Ovary (tissue), 7 donors: ENCODE measurements at regions not wholly inside any gene's neighbourhood (a gene's known extent, or its start where the extent isn't known, plus 50 kb on each side); places are given as distances from the start of the nearest gene placed in this dataset.

Experiments used
- DNase-seq, 5 donors: peaks; one replicate each; pipeline ENCODE4 v3.0.0-alpha.2; 2019 to 2020
- H3K27ac ChIP-seq, 2 donors: fragments of 200-600 bp; one replicate each; pipeline versions ENCODE4 v1.5.1 to v1.8.0; 2019 to 2022
- H3K27me3 ChIP-seq: fragments of 200-600 bp; one replicate; pipeline ENCODE4 v1.8.0; 2022
- H3K36me3 ChIP-seq: fragments of 200-600 bp; sonication (generic); one replicate; pipeline ENCODE4 v1.5.1; 2019
- H3K4me1 ChIP-seq: one replicate; pipeline ENCODE4 v1.8.1; 2013; ENCODE audit warnings: mild to moderate bottlenecking, moderate library complexity; ENCODE audit not compliant: insufficient read depth
- H3K4me3 ChIP-seq: fragments of 200-600 bp; sonication (generic); one replicate; pipeline ENCODE4 v1.5.1; 2017
- H3K9me3 ChIP-seq, 2 donors: fragments of 200-600 bp in 1 of 2; sonication (generic) in 1 of 2; one replicate each; pipeline versions ENCODE4 v1.5.1 to v1.8.1; 2013 to 2019; ENCODE audit warnings: mild to moderate bottlenecking in 1 of 2, moderate library complexity in 1 of 2
- CTCF ChIP-seq, 3 donors: fragments of 450-650 bp in 2 of 3; fragments of 200-600 bp in 1 of 3; IDR thresholded peaks; one replicate each; pipeline versions ENCODE4 v1.5.1 to v1.8.0; 2016 to 2022; ENCODE audit warnings: antibody characterized with exemption in 3 of 3, mild to moderate bottlenecking in 1 of 3
- EP300 ChIP-seq: sonication (generic); formaldehyde crosslinking; IDR thresholded peaks from one replicate; pipeline ENCODE4 v1.6.1; 2017; ENCODE audit warnings: antibody characterized with exemption
- POLR2A ChIP-seq: fragments of 450-650 bp; IDR thresholded peaks from one replicate; pipeline ENCODE4 v1.6.1; 2017; ENCODE audit warnings: antibody characterized with exemption, mild to moderate bottlenecking, moderate library complexity
- WGBS, 3 donors: extraction: QIAGEN DNeasy Blood & Tissue Kit in 1 of 3; methylation state at CpG; one replicate each; pipeline versions ENCODE4 v1.1.5 to v1.1.7; 2013 to 2017; 5-methylcytosine and 5-hydroxymethylcytosine counted together
- intact Hi-C, 4 donors: fragments of 100-400 bp; cut with DNase I; formaldehyde crosslinking; loops; one replicate each; pipeline versions ENCODE4 v1.11.0 to v1.15.1; 2022 to 2023
- donor health status: DM: no; HTN: no; CAD: no; lungs with moderate emphysema.
- donor health status: DM: no; HTN: no; CAD: no.
- donor health status: Bipolar disorder and iron deficiency.
- donor health status: DM: no; HTN: no; CAD: no.
- donor health status: DM: yes; HTN: yes; CAD: no.

DNA sequence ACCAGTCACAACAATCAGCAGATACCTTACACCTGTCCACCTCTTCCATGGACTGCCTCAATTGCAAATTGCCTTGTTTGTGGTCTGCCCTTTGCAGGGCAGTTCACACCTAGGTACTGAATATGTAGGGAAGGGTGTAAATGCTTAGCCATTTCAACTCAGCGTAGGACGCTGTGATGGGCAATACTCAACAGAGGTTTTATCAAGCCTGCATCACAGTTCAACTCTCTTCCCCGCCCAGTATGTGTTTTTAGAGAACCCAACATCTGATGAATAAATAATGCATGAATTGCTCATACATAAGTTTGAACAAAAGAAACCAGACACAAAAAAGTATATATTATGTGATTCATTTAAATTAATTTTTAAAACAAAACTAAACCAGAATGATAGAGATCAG, 124.4 kb downstream of the P2RY1 start:
- Histone ChIP-seq H3K36me3 (no peaks in the 10 kb centered on the region), H3K27ac (no peak overlapping the region), H3K4me3 (no peak overlapping the region), H3K27me3 (no peaks in the 10 kb centered on the region), H3K4me1 (no peaks in the 10 kb centered on the region), H3K9me3 (no peaks in the 10 kb centered on the region)
- WGBS, 3 donors: 74 to 78% (median 78%) methylated on average over 3 of the region's 3 CpGs
- intact Hi-C loops: no loop called here
- TF ChIP-seq CTCF (IDR thresholded peaks at IDR 0.05): no peak
- TF ChIP-seq EP300: no peak
- TF ChIP-seq POLR2A: no peak
- DNase-seq: no peak

- Histone ChIP-seq H3K27ac (no peak overlapping the region), H3K27me3 (no peaks in the 10 kb centered on the region), H3K4me3 (no peak overlapping the region), H3K36me3 (no peaks in the 10 kb centered on the region), H3K9me3 (no peaks in the 10 kb centered on the region), H3K4me1 (no peaks in the 10 kb centered on the region)
- 74 to 78% (median 76%) methylated on average over 3 of the region's 3 CpGs for WGBS, 3 donors
- intact Hi-C loops: no loop called here
- no peak for TF ChIP-seq CTCF (IDR thresholded peaks at IDR 0.05)
- no peak for TF ChIP-seq POLR2A
- no peak for TF ChIP-seq EP300
- no peak for DNase-seq
These were observed 125.8 kb downstream of the P2RY1 start for GRCh38 chr3:152960684-152961083.

DNA sequence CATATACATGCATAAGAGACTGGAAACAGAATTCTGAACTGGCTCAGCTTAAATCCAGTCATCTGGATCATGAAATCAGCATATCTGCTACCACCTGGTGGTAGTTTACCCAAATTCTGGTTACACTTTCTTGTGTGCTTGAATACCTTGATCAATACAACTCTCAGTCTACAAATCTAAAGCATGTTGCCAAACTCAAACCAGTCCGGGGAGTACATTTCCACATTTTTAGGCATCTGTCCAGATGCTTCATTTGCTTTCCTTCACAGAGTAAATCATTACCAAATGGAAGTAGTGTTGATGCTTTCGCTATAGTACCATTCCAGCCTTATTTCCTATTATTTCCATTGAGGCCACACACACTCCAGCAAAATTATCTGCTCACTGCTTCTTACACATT, 126.4 kb downstream of the P2RY1 start:
- H3K4me1 ChIP-seq: no peaks in the 10 kb centered on the region
- intact Hi-C loops: no loop called here
- WGBS, 3 donors: 5 to 57% (median 23%) methylated on average over 2 of the region's 2 CpGs
- no peaks in the 10 kb centered on the region for H3K36me3 ChIP-seq
- H3K27me3 ChIP-seq: no peaks in the 10 kb centered on the region
- no peaks in the 10 kb centered on the region for H3K9me3 ChIP-seq
- TF ChIP-seq POLR2A (no peak), EP300 (no peak), CTCF (IDR thresholded peaks at IDR 0.05) (no peak)
- no peak overlapping the region for H3K27ac ChIP-seq
- no peak overlapping the region for H3K4me3 ChIP-seq
- no peak for DNase-seq

DNA sequence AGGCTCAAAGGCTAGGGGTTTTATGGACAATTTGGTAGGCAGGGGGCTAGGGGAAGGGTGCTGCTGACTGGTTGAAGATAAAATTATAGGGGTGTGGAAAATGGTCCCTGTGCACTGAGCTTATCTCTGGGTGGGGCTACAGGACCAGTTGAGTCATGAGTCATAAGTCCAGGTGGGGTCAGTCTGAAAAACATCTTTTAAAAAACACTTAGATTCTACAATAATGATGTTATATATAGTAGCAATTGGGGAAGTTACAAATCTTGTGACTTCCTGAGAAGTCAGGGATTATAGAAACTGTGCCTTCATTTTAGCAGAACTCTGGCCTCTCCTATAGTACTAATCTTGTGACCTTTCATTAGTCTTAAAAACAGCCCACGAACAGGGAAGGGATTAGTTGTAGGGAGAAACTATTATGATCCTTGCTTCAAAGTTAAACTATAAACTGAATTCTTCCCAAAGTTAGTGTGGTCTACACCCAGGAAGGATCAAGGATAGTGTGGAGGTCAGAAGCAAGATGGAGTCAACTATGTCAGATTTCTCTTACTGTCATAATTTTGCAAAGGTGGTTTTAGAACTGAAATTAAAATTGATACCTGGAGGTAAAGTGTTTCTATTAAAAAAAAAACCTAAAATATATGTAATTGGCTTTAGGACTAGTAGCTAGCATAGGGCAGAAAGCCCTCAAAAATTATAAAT, 130.1 kb downstream of the P2RY1 start:
- DNase-seq: no peak
- Histone ChIP-seq H3K27ac (no peak overlapping the region), H3K4me3 (no peak overlapping the region), H3K9me3 (no peaks in the 10 kb centered on the region), H3K4me1 (no peaks in the 10 kb centered on the region), H3K36me3 (no peaks in the 10 kb centered on the region), H3K27me3 (no peaks in the 10 kb centered on the region)
- TF ChIP-seq CTCF (IDR thresholded peaks at IDR 0.05): no peak
- no peak for TF ChIP-seq POLR2A
- no peak for TF ChIP-seq EP300
- intact Hi-C loops: no loop called here
- WGBS, 3 donors: 65 to 83% (median 78%) methylated on average over 1 of the region's 1 CpG
